SK-N-SH (cell line): ENCODE measurements at regions not wholly inside any gene's neighbourhood (a gene's known extent, or its start where the extent isn't known, plus 50 kb on each side); places are given as distances from the start of the nearest gene placed in this dataset.
A peak's percentile ranks its signal among the peaks of the same experiment; 100 is the strongest.

Experiments
- CTCF ChIA-PET: fragments of 300-600, 350-600 bp; formaldehyde crosslinking; extraction: SDS; loops from one replicate; lab custom pipeline; 2021; lab: Yijun Ruan, JAX
- POLR2A ChIA-PET: fragments of 350-600 bp; sonication (Branson Sonifier 250); formaldehyde crosslinking; extraction: SDS; loops from one replicate; lab custom pipeline; 2020; ENCODE audit warnings: antibody characterized with exemption, inconsistent platforms; lab: Yijun Ruan, JAX
- DNase-seq: peaks from one replicate; pipeline ENCODE4 v3.0.0; 2012
- H2AFZ ChIP-seq: fragments of 200-600 bp; sonication (generic); 2 replicates; pipeline ENCODE4 v1.8.1; 2016; ENCODE audit warnings: antibody characterized with exemption, mild to moderate bottlenecking, low read depth
- H3F3A ChIP-seq: fragments of 200-600 bp; sonication (generic); replicated peaks from 2 replicates; pipeline ENCODE3; 2016; ENCODE audit warnings: antibody characterized with exemption, mild to moderate bottlenecking; ENCODE audit not compliant: insufficient read depth
- H3K27ac ChIP-seq, 2 experiments: fragments of 200-500 bp in 1 of 2; fragments of 200-600 bp in 1 of 2; sonication (Bioruptor generic) in 1 of 2; sonication (generic), shearing (Covaris generic) in 1 of 2; 2 replicates each; pipeline versions ENCODE4 v1.5.1 to v1.6.1; 2014 to 2016; ENCODE audit warnings: low read depth in 2 of 2, inconsistent platforms in 1 of 2, low read length in 1 of 2, mild to moderate bottlenecking in 1 of 2, mixed read lengths in 1 of 2
- H3K27me3 ChIP-seq: fragments of 200-600 bp; sonication (generic), shearing (Covaris generic); 2 replicates; pipeline ENCODE4 v1.6.1; 2016; ENCODE audit warnings: mixed run types; ENCODE audit not compliant: insufficient read depth
- H3K36me3 ChIP-seq, 2 experiments: fragments of 200-500 bp in 1 of 2; fragments of 200-600 bp in 1 of 2; sonication (Bioruptor generic) in 1 of 2; sonication (generic) in 1 of 2; replicated peaks in 1 of 2; 2 replicates each; pipeline versions ENCODE3 to v1.5.1; 2014 to 2016; ENCODE audit warnings: low read length in 1 of 2, mild to moderate bottlenecking in 1 of 2; ENCODE audit not compliant: insufficient read depth in 2 of 2, control insufficient read depth in 1 of 2
- H3K4me1 ChIP-seq, 2 experiments: fragments of 200-500 bp in 1 of 2; fragments of 200-600 bp in 1 of 2; sonication (Bioruptor generic) in 1 of 2; sonication (generic), shearing (Covaris generic) in 1 of 2; 2 replicates each; pipeline versions ENCODE4 v1.5.1 to v1.6.1; 2014 to 2016; ENCODE audit warnings: low read depth in 1 of 2, low read length in 1 of 2, mixed run types in 1 of 2; ENCODE audit not compliant: insufficient read depth in 2 of 2, control insufficient read depth in 1 of 2
- H3K4me2 ChIP-seq: fragments of 200-600 bp; sonication (generic), shearing (Covaris generic); 2 replicates; pipeline ENCODE4 v1.6.1; 2017; ENCODE audit warnings: mixed run types
- H3K4me3 ChIP-seq, 2 experiments: fragments of 200-500 bp in 1 of 2; fragments of 200-600 bp in 1 of 2; sonication (Bioruptor generic) in 1 of 2; sonication (generic), shearing (Covaris generic) in 1 of 2; 2 replicates each; pipeline versions ENCODE4 v1.5.1 to v1.8.1; 2014 to 2016; ENCODE audit warnings: low read depth in 2 of 2, inconsistent platforms in 1 of 2, low read length in 1 of 2, mild to moderate bottlenecking in 1 of 2, mixed read lengths in 1 of 2, moderate library complexity in 1 of 2
- H3K79me2 ChIP-seq: fragments of 200-600 bp; sonication (generic); 2 replicates; pipeline ENCODE4 v1.8.1; 2017; ENCODE audit warnings: mild to moderate bottlenecking; ENCODE audit not compliant: insufficient read depth
- H3K9ac ChIP-seq: fragments of 200-600 bp; sonication (generic); 2 replicates; pipeline ENCODE4 v1.6.1; 2017; ENCODE audit warnings: mixed run types
- H3K9me2 ChIP-seq: fragments of 200-600 bp; sonication (generic); 2 replicates; pipeline ENCODE4 v1.6.1; 2017; ENCODE audit warnings: mixed run types
- H3K9me3 ChIP-seq: fragments of 200-600 bp; sonication (generic); 2 replicates; pipeline ENCODE4 v1.6.1; 2017; ENCODE audit warnings: mixed run types, mild to moderate bottlenecking, moderate library complexity
- H4K20me1 ChIP-seq: fragments of 200-600 bp; sonication (generic); 2 replicates; pipeline ENCODE4 v1.6.1; 2017; ENCODE audit warnings: mild to moderate bottlenecking, mixed run types; ENCODE audit not compliant: insufficient read depth
- ELF1 ChIP-seq: IDR thresholded peaks from 2 replicates; pipeline ENCODE4 v1.4.0; 2012
- FOXJ3 ChIP-seq: sonication (generic); formaldehyde crosslinking; IDR thresholded peaks from 2 replicates; pipeline ENCODE4 v1.5.1; 2020; ENCODE audit warnings: mild to moderate bottlenecking, missing genetic modification reagents
- FOXM1 ChIP-seq: IDR thresholded peaks from 2 replicates; pipeline ENCODE4 v1.4.0; 2012; ENCODE audit warnings: low read depth, mild to moderate bottlenecking
- GABPA ChIP-seq: IDR thresholded peaks from 2 replicates; pipeline ENCODE4 v1.4.0; 2012; ENCODE audit warnings: low read depth, mild to moderate bottlenecking
- MEF2A ChIP-seq: IDR thresholded peaks from 2 replicates; pipeline ENCODE4 v1.4.0; 2012; ENCODE audit warnings: low read depth, borderline replicate concordance
- NRF1 ChIP-seq: IDR thresholded peaks from 2 replicates; pipeline ENCODE4 v1.6.1; 2012; ENCODE audit warnings: low read depth, mild to moderate bottlenecking, low read length
- POLR2AphosphoS5 ChIP-seq: IDR thresholded peaks from 2 replicates; pipeline ENCODE4 v1.6.1; 2012; ENCODE audit warnings: low read depth, low read length
- RAD21 ChIP-seq: IDR thresholded peaks from 2 replicates; pipeline ENCODE4 v1.6.1; 2012; ENCODE audit warnings: mild to moderate bottlenecking, low read length
- RCOR1 ChIP-seq: fragments of 150-350 bp; IDR thresholded peaks from 2 replicates; pipeline ENCODE4 v1.6.1; 2017; ENCODE audit warnings: antibody characterized with exemption, low read length
- REST ChIP-seq: IDR thresholded peaks from 2 replicates; pipeline ENCODE4 v1.6.1; 2012; ENCODE audit warnings: mild to moderate bottlenecking, low read depth, low read length, moderate library complexity
- RFX5 ChIP-seq: IDR thresholded peaks from 2 replicates; pipeline ENCODE4 v1.6.1; 2012; ENCODE audit warnings: mild to moderate bottlenecking, improper control_type of control experiment, low read length
- RXRA ChIP-seq: IDR thresholded peaks from 2 replicates; pipeline ENCODE4 v1.4.0; 2012; ENCODE audit warnings: low read depth, mild to moderate bottlenecking, borderline replicate concordance
- SMC3 ChIP-seq: IDR thresholded peaks from 2 replicates; pipeline ENCODE4 v1.6.1; 2012; ENCODE audit warnings: low read depth, low read length, improper control_type of control experiment
- ZBTB33 ChIP-seq: IDR thresholded peaks from 2 replicates; pipeline ENCODE4 v1.4.0; 2012; ENCODE audit warnings: low read depth, borderline replicate concordance
- WGBS: methylation state at CpG from one replicate; pipeline ENCODE4 v1.1.6; 2017; ENCODE audit warnings: low lambda C conversion rate; 5-methylcytosine and 5-hydroxymethylcytosine counted together
- TF ChIP-seq, protein P1 (sequence below): IDR thresholded peaks from 2 replicates; pipeline ENCODE4; 2012
- TF ChIP-seq, protein P2 (sequence below): fragments of 200-600 bp; sonication (generic); IDR thresholded peaks from 2 replicates; pipeline ENCODE4 v1.6.1; 2017; ENCODE audit warnings: antibody characterized with exemption, mild to moderate bottlenecking, moderate library complexity

GRCh38 chr12:91579516-91580263 lies 397.1 kb upstream of the DCN start (continued):
- TF ChIP-seq REST (no peak), RXRA (no peak), FOXM1 (no peak), GABPA (no peak), RCOR1 (no peak), POLR2AphosphoS5 (no peak), RAD21 (no peak), NRF1 (no peak), ZBTB33 (no peak)
- TF ChIP-seq, protein P1, sequence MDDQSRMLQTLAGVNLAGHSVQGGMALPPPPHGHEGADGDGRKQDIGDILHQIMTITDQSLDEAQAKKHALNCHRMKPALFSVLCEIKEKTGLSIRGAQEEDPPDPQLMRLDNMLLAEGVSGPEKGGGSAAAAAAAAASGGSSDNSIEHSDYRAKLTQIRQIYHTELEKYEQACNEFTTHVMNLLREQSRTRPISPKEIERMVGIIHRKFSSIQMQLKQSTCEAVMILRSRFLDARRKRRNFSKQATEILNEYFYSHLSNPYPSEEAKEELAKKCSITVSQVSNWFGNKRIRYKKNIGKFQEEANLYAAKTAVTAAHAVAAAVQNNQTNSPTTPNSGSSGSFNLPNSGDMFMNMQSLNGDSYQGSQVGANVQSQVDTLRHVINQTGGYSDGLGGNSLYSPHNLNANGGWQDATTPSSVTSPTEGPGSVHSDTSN, result no peak

- Histone ChIP-seq H3K4me2 (peak overlapping the region; percentile 60), H3K9me2 (no peaks in the 10 kb centered on the region), H3K4me1 (peaks cover 9 to 23% of the 10 kb centered on the region in 2 experiments; a peak in 3 of 4 replicates), H3K27me3 (no peaks in the 10 kb centered on the region), H3K4me3 (peak overlapping the region; percentile 29 to 38; a peak in 2 of 4 replicates), H3K27ac (peak overlapping the region; percentile 8 to 99; a peak in 3 of 4 replicates), H3K9me3 (no peaks in the 10 kb centered on the region), H3K9ac (no peak overlapping the region), H3K79me2 (no peaks in the 10 kb centered on the region), H4K20me1 (no peaks in the 10 kb centered on the region), H3F3A (no peaks in the 10 kb centered on the region), H2AFZ (peak overlapping the region; percentile 69), H3K36me3 (no peaks in the 10 kb centered on the region)
- POLR2A ChIA-PET, result interaction anchor here (0.8 to 2.0 kb wide), 3 partner anchors 196 to 567 kb away, joined by 5 to 23 read pairs (median 11); partner anchors contain the start of gene BTG1
- WGBS, result 6% methylated on average over 7 of the region's 7 CpGs
- DNase-seq, result peak; percentile 16
- CTCF ChIA-PET, result interaction anchor here (0.6 to 7.7 kb wide), 29 partner anchors 9 to 1072 kb away, joined by 3 to 72 read pairs (median 4); partner anchors contain the start of gene BTG1
- no peak for TF ChIP-seq MEF2A
- TF ChIP-seq, protein P2, sequence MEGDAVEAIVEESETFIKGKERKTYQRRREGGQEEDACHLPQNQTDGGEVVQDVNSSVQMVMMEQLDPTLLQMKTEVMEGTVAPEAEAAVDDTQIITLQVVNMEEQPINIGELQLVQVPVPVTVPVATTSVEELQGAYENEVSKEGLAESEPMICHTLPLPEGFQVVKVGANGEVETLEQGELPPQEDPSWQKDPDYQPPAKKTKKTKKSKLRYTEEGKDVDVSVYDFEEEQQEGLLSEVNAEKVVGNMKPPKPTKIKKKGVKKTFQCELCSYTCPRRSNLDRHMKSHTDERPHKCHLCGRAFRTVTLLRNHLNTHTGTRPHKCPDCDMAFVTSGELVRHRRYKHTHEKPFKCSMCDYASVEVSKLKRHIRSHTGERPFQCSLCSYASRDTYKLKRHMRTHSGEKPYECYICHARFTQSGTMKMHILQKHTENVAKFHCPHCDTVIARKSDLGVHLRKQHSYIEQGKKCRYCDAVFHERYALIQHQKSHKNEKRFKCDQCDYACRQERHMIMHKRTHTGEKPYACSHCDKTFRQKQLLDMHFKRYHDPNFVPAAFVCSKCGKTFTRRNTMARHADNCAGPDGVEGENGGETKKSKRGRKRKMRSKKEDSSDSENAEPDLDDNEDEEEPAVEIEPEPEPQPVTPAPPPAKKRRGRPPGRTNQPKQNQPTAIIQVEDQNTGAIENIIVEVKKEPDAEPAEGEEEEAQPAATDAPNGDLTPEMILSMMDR, result peak; percentile 74
- TF ChIP-seq FOXJ3 (CRISPR knock-in tag), result no peak
- TF ChIP-seq RFX5, result no peak
- TF ChIP-seq SMC3, result peak; percentile 42
- no peak for TF ChIP-seq RCOR1
- TF ChIP-seq RAD21, result peak; percentile 66
- no peak for TF ChIP-seq ELF1
Observed at GRCh38 chr12:91577586-91578539, 395.2 kb upstream of the DCN start.
